Neutrophil (primary cell): ENCODE measurements at regions not wholly inside any gene's neighbourhood (a gene's known extent, or its start where the extent isn't known, plus 50 kb on each side); places are given as distances from the start of the nearest gene placed in this dataset.

Experiments
- H3K27ac ChIP-seq: fragments of 200-600 bp; sonication (generic); 2 replicates; pipeline ENCODE4 v1.5.1; 2016; ENCODE audit warnings: mild to moderate bottlenecking, moderate library complexity
- H3K27me3 ChIP-seq: fragments of 200-600 bp; sonication (generic); 2 replicates; pipeline ENCODE4 v1.6.0; 2016; ENCODE audit warnings: mild to moderate bottlenecking
- H3K36me3 ChIP-seq: fragments of 200-600 bp; sonication (generic); 2 replicates; pipeline ENCODE4 v1.5.1; 2017
- H3K4me1 ChIP-seq, 2 experiments: fragments of 200-600 bp in 1 of 2; sonication (generic) in 1 of 2; 1 replicate in 1 of 2; 2 replicates in 1 of 2; pipeline versions ENCODE4 v1.5.1 to v1.6.1; 2013 to 2016; ENCODE audit warnings: low read depth in 1 of 2, low read length in 1 of 2, mild to moderate bottlenecking in 1 of 2, moderate library complexity in 1 of 2; ENCODE audit not compliant: control insufficient read depth in 1 of 2, insufficient read depth in 1 of 2
- H3K4me3 ChIP-seq, 2 experiments: fragments of 200-600 bp in 1 of 2; sonication (generic) in 1 of 2; 1 replicate in 1 of 2; 2 replicates in 1 of 2; pipeline ENCODE4 v1.5.1; 2013 to 2016; ENCODE audit warnings: low read depth in 1 of 2, low read length in 1 of 2, mild to moderate bottlenecking in 1 of 2, moderate library complexity in 1 of 2
- H3K9me3 ChIP-seq: fragments of 200-600 bp; sonication (generic); 2 replicates; pipeline ENCODE4 v1.5.1; 2016
- CTCF ChIP-seq: fragments of 200-600 bp; sonication (generic); IDR thresholded peaks from 2 replicates; pipeline ENCODE4 v1.5.1; 2016; ENCODE audit warnings: antibody characterized with exemption

- H3K4me1 ChIP-seq, result no peaks in the 10 kb centered on the region
- H3K36me3 ChIP-seq, result no peaks in the 10 kb centered on the region
- no peak overlapping the region for H3K27ac ChIP-seq
- H3K27me3 ChIP-seq, result peaks cover 4% of the 10 kb centered on the region
- no peak for TF ChIP-seq CTCF
- H3K4me3 ChIP-seq, result no peak overlapping the region
- no peaks in the 10 kb centered on the region for H3K9me3 ChIP-seq
These were observed 99.2 kb upstream of the PIK3CG start for GRCh38 chr7:106765727-106766355.

DNA sequence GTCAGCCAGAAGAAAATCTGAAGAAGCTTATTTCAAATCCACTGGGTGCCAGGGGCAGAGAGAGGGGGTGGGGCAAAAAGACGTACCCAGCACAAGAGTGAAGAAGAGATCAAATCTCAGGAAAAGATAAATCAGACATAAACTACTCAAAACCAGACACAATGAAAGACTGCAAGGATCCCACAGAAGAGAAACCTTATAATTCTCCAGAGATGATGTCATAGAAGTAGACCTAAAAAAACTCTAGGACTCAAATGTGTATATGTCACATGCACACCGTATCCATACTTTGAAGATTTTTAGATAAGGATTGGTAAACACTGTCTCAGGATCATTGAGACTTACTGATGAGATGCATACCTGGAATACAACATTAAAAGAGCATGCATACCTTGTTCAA is 98.5 kb upstream of the PIK3CG start:
- Histone ChIP-seq H3K27me3 (peaks cover 4% of the 10 kb centered on the region), H3K36me3 (no peaks in the 10 kb centered on the region), H3K27ac (no peak overlapping the region), H3K9me3 (no peaks in the 10 kb centered on the region), H3K4me3 (no peak overlapping the region), H3K4me1 (no peaks in the 10 kb centered on the region)
- no peak for TF ChIP-seq CTCF

GRCh38 chr7:106767078-106767477 is 98.0 kb upstream of the PIK3CG start:
- Histone ChIP-seq H3K27me3 (peaks cover 4% of the 10 kb centered on the region), H3K27ac (no peak overlapping the region), H3K9me3 (no peaks in the 10 kb centered on the region), H3K4me1 (no peaks in the 10 kb centered on the region), H3K36me3 (no peaks in the 10 kb centered on the region), H3K4me3 (no peak overlapping the region)
- TF ChIP-seq CTCF, result no peak

DNA sequence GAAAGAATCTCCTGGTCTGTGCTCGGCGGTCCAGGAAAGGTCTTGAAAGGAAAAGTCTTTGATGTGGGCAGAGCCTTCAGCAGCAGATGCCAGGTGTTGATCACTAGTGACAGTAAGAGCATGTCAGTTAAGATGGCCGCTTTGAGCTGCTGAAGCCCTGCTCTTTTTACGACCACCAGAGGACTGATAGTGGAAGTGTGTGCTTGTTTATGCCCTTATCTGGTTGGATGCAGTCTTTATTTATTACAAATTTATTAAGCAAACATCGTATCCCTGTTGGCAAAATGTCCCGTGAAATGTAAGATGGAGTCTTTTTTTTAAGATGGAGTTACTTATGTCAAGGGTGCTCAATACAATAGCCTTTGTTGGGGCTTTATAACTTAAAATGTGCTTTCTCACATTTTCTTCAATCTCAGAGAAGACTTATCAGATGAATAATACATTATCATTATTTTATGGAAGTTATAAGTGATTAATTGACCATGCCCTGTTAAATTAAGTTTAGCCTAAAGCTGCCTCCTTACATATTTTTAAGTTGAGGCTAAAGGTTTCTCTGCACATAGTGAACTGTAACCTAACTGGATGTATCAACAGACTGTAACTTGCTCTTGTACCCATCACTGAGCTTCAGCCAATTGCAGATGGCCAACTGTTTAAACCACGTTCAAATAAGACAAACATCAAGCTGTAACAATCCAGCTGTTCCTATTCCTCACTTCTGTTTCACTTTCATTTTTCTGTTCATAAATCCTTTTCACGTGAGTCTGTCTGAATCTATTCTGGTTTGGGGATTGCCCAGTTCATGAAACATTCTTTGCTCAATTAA is 97.4 kb upstream of the PIK3CG start:
- Histone ChIP-seq H3K4me1 (no peaks in the 10 kb centered on the region), H3K9me3 (no peaks in the 10 kb centered on the region), H3K4me3 (no peak overlapping the region), H3K36me3 (no peaks in the 10 kb centered on the region), H3K27ac (no peak overlapping the region), H3K27me3 (peaks cover 4% of the 10 kb centered on the region)
- TF ChIP-seq CTCF, result no peak

DNA sequence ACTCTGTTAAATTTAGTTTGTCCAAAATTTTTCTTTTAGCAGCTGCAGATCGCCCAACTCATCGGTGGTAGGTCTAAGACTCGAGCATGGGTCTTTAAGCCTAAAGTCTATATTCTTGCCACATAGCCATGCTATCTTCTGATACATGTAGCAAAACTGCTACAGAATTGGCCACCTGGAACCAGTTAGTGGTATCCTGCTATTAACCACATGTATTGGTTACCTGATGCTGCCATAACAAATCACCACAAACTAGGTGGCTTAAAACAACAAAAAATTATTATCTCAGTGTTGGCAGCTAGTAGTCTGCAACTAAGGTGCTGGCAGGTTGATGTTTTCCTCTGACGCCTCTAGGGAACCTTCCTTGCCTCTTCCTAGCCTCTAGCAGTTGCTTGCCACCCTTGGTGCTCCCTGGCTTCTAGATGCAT is 96.7 kb upstream of the PIK3CG start:
- H3K36me3 ChIP-seq, result no peaks in the 10 kb centered on the region
- H3K27ac ChIP-seq, result no peak overlapping the region
- TF ChIP-seq CTCF, result no peak
- peaks cover 4% of the 10 kb centered on the region for H3K27me3 ChIP-seq
- H3K4me3 ChIP-seq, result no peak overlapping the region
- no peaks in the 10 kb centered on the region for H3K4me1 ChIP-seq
- H3K9me3 ChIP-seq, result no peaks in the 10 kb centered on the region
